Ovary (tissue), 3 donors: ENCODE measurements at regions not wholly inside any gene's neighbourhood (a gene's known extent, or its start where the extent isn't known, plus 50 kb on each side); places are given as distances from the start of the nearest gene placed in this dataset.

Source experiments
- POLR2A ChIP-seq: fragments of 450-650 bp; IDR thresholded peaks from one replicate; pipeline ENCODE4 v1.6.1; 2017; ENCODE audit warnings: antibody characterized with exemption, mild to moderate bottlenecking, moderate library complexity
- TF ChIP-seq, protein P1 (sequence below), 3 donors: fragments of 450-650 bp in 2 of 3; fragments of 200-600 bp in 1 of 3; IDR thresholded peaks; one replicate each; pipeline versions ENCODE4 v1.5.1 to v1.8.0; 2016 to 2022; ENCODE audit warnings: antibody characterized with exemption in 3 of 3, mild to moderate bottlenecking in 1 of 3
- donor health status: DM: no; HTN: no; CAD: no.

DNA sequence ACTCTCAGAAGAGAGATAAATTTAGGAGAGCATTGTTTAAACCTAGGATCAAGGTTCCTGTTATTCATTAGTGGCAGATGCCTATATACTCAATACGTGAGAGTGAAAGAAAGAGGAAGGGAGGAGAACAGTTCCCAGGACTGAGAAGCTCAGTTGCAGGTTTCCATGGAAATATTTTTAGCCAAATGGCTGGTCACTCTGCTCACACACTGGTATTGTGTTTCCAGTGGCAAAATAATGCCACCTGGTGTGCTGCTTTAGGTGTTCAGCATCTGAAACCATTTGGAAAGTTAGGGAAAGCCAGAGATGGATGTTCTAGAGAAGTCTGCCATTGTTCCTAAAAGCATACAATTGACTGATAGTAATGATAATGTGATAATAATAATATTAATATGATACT, 827.7 kb downstream of the SORCS3 start:
- TF ChIP-seq, protein P1, sequence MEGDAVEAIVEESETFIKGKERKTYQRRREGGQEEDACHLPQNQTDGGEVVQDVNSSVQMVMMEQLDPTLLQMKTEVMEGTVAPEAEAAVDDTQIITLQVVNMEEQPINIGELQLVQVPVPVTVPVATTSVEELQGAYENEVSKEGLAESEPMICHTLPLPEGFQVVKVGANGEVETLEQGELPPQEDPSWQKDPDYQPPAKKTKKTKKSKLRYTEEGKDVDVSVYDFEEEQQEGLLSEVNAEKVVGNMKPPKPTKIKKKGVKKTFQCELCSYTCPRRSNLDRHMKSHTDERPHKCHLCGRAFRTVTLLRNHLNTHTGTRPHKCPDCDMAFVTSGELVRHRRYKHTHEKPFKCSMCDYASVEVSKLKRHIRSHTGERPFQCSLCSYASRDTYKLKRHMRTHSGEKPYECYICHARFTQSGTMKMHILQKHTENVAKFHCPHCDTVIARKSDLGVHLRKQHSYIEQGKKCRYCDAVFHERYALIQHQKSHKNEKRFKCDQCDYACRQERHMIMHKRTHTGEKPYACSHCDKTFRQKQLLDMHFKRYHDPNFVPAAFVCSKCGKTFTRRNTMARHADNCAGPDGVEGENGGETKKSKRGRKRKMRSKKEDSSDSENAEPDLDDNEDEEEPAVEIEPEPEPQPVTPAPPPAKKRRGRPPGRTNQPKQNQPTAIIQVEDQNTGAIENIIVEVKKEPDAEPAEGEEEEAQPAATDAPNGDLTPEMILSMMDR (IDR thresholded peaks at IDR 0.05), result no peak
- no peak for TF ChIP-seq POLR2A
